ENCODE measurements at regions not wholly inside any gene's neighbourhood (a gene's known extent, or its start where the extent isn't known, plus 50 kb on each side); places are given as distances from the start of the nearest gene placed in this dataset.

- no peak for DNase-seq
These were observed 61.2 kb downstream of the KLF6 start for GRCh38 chr10:3723766-3724165.

DNA sequence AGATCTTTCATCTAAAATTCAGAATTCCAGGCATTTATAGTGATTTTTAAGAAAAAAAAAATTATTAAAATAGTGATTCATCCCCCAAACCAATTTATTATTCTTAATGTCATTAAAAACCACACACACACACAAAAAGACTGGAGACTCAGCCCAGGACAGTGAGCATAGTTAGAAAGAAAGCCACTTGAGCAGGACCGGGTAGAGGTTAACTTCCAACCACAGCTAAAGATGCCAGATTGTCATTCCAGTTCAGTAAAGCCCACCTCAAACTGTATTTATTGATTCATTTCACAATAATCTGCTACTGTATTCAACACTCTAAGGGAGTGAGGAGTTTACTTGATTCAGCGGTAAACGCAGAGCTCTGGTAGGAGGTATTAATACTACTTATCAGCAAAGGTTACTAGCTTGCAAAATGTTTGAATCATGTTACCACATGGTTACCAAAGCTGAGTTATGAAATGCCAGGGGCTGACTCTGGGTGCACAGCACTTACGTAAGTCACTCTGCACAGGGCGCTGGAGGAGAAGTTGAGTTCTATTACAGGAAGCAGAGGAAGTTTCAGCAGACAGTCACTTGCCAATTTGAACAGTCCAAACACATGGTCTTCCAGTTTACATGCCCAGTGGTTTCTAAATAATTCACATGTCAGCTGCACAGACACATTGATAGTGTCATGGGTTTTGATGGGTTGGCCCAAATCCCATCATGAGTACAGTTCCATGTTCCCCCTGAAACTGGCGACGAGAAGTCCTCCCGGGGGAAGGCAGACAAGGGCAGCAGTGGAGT, 64.6 kb downstream of the KLF6 start:
- DNase-seq, result no peak

DNA sequence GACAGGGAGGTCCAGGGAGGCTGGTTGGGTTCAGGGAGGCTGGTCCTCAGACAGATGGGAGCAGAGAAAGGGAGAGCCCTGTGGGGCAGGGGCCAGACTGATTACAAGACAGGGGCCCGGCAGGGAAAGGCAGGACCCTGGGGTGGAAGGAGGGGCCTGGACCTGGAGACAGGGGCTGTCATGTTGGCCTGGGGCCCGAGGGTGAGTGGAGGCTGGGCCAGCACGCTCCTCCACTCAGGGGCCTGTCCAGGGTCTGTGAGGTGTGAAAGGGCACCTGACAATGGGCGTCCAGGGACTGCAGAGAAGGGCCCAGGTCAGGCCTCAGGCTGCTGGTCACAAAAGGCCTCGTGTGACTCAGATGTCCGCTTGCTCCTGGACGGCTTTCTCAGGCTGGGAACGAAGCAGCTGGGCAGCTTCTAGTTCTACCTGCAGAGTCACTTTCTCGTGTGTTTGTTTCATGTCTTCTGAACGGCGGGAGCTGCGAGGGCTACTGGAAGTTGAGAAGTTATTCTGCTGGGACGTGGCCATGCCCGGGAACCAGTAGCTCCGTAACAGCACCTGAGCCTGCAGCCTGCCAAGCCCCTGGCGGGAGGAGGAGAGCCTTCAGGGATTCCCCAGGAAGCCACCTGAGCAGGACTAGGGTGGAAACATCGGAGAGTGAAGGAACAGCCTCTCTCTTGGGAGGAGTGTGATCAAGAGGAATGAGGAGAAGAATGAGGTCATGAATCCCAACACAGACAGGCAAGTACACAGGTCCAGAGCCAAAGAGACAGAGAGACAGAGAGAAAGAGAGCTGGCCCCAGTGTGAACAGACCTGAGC, 65.8 kb downstream of the KLF6 start:
- DNase-seq, result no peak

- no peak for DNase-seq
These were observed 68.9 kb downstream of the KLF6 start for GRCh38 chr10:3716093-3716492.

DNA sequence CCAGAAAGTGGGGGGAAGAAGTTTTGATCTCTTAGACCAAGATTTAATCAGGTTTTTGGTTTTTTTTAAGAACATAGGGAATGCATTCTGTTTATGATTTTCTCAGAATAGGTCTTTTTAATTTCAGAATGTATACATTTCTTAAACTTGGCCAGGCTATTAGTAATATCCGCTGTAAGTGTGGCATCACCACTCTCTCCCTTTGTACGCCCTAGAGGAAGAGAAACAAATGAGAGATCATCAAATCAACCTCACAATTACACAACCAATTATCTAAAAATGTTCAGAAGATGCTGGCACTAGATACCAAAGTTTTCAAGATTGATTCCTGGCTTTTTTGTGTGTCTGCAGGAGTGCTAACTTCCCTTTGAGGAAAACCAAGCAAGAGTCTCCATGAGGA, 70.0 kb downstream of the KLF6 start:
- no peak for DNase-seq

DNA sequence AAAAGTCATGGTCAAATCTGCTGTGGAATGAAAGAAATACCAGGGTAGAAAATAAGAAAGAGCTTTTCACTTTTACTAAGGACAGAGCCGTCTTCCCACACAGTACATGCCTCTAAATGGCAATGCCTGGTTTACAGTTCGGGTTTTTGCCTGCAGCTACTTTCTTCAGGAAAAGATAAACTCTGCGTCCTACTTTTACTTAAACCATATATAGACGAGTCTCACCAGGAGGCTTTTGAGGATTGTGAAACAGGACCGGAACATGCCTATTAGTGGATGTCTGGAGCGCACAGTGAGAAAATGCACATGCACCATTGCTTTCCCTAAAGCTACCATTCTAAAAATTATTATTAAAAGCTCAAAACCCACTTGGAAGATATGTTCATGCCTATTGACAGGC, 70.5 kb downstream of the KLF6 start:
- no peak for DNase-seq

- DNase-seq, result no peak
These were observed 72.3 kb downstream of the KLF6 start for GRCh38 chr10:3712707-3713106.

DNA sequence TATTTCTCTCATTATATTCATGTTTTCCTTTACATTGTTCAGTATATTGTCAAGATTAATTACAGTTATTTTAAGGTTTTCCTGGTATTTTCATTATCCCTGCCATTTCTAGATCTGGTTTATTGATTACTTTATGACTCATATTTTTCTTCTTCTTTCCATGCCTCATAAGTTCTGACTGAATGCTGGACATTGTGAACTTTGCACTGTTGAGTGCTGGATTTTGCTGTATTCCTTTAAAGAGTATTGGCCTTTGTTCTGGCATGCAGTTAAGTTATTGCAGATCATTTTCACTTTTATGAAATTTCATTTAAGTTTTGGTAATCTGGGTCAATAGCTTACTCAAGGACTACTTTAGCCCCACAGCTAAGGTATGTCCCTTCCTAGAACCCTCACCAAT, 73.1 kb downstream of the KLF6 start:
- no peak for DNase-seq

DNA sequence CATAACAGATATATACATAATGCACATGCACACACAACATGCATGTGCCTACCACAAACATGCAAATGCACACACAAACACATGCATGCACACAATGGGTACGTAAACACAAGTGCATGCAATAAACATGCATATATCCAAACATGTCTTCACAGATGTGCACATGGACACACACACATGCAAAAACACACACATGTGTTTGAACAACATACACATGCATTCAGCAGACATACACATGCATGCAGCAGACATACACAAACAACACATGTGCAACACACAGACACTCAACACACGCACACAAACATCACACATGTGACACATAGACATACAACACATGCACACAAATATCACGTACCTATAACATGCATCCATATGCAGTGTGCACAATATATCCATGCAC, 74.2 kb downstream of the KLF6 start:
- DNase-seq, result no peak

GRCh38 chr10:3709456-3710060, 75.5 kb downstream of the KLF6 start:
- no peak for DNase-seq

DNA sequence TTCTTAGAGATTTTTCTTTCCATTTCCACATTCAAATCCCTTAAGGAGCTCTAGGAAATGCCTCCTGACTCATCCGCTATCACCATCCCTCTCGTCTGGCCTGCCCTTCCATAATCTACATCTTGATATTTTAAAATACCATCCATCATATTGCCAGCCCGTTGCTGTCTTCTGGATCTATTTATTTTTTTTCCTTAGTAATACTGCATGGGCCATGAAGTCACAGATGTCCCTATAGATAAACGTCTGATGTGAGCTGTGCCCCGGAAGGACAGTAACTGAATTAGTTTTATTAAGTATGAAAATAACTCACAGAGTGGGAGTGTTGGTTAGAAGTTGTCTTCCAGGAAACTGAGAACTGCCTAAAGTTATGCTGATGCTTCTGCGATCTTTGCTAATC, 76.2 kb downstream of the KLF6 start:
- no peak for DNase-seq

- no peak for DNase-seq
These were observed 80.3 kb downstream of the KLF6 start for GRCh38 chr10:3704565-3705325.

DNA sequence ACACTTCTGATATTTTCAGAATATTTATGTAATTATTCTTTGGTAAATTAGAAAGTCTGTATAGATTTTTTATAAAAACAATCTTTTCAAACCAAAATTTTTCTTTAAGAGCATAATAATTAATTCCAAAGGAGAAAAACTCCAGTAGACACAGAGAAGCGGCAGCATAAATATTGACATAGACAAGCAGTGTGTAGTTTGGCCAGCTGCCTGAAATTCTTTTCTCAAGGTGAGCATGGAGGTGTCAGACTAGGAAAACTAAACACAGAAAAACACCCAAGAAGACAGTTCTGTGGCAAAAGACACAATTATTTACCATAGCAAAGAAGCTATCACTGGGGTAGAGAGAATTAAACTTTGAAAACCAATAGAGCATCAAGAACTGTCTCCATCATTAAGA, 82.4 kb downstream of the KLF6 start:
- DNase-seq, result no peak

DNA sequence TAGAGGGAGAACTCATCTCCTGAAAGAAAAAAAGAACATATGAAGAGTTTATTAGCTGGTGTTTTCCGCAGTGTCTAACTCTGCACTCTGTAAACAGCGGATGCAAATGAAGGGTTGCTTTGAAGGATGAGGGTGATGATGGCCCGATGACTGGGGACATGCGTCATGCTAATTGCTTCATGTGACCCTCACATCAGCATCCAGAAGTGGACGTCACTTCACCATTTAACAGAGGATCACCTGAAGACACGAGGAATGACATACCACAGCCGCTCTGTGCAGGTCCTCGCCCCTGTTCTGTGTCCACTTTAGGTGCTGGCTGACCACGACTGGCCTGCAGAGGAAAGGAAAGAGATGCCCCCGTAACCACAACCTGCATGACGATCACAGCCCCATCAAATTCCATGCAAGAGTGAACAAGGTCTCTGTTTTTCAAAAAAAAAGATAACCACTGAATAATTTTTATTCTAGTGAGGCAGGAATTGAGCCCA, 82.9 kb downstream of the KLF6 start:
- DNase-seq, result no peak

- no peak for DNase-seq
These were observed 83.5 kb downstream of the KLF6 start for GRCh38 chr10:3701491-3701890.

GRCh38 chr10:3700531-3701076, 84.4 kb downstream of the KLF6 start:
- no peak for DNase-seq

GRCh38 chr10:3699916-3700315, 85.1 kb downstream of the KLF6 start:
- DNase-seq, result no peak

DNA sequence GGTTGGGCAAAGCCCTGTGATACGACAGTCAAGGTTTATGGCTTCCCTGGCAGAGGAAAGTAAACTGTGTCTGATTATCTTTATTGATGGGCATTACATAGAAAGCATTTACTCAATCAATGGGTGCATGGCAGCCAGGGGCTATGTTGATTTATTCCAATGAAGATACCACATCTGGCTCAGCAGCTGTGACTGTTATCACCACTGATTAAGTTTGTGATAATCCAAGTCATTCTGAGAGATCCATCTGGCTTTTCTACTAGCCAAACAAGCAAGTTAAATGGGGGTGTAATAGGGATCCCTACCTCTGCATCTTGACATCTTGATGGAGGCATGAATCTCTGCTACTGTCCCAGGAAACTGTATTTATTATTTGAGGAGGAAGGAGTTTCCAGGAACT, 86.7 kb downstream of the KLF6 start:
- no peak for DNase-seq

DNA sequence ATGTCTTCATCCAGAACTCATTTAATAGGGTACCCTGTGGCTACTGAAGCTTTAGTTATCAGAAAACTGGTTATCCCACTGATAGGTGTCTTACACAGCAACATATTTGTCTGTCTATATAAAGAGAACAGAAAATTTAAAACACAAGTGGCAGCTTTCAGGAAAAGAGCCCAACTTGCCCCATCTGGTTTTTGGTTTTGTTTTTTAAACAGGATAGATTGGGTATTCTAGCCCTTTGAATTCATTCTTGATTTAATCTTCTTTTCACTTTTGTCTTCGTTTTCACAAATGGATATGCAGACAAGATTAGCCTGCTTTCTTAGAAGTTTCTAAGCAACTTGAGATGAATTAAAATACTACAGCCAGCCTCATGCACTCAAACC, 91.3 kb downstream of the KLF6 start:
- DNase-seq, result no peak

- DNase-seq, result no peak
These were observed 91.8 kb downstream of the KLF6 start for GRCh38 chr10:3693022-3693697.

DNA sequence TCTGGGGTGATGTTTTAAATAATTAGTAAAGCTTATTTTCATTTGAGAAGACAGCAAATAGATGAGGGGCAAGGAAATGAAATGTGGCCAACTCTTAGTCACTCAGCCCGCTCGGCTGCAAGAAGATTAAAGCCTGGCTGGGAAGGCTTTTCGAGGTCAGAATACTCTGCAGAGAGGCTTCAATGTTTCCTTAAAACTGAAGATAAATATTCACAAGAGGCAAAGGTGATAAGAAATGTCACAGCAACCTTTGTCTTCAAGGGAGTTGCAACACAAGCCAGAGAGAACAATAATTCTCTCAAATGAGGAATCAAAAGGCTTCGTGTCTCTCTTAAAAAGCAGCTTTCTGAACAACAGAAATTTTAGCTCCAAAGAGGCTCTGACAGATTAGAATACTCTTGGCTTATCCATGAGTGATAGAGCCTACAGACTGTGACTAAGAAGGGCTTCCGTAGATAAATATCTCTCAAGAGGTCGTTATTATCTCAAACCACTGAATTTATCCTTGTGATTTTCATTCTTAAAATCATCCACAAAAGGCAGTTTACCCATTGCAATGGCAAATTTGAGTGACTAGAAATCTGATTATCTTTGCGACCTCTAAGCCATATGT, 92.5 kb downstream of the KLF6 start:
- DNase-seq, result no peak

DNA sequence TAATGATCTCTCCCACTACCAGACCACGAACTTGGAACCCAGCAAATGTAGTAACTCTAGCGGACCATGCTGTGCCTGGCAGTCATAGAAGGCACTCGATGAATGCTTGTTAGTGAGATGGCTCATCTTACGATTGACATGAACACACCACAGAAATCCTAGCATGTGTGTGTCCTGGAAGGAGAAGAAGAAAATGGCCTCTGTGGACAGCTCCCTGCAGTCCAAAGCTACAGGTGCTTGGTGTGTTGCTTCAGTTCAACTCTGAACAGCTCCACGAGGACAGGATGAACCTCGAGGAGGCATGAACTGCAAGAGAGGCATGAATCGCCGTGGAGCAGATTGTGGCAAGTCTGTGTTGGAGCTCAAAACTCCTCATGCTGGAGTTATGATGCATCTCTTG, 93.5 kb downstream of the KLF6 start:
- no peak for DNase-seq
